LNCAP (cell line): ENCODE measurements at regions not wholly inside any gene's neighbourhood (a gene's known extent, or its start where the extent isn't known, plus 50 kb on each side); places are given as distances from the start of the nearest gene placed in this dataset.

Experiments
- TF ChIP-seq, protein P1 (sequence below): fragments of 450-650 bp; IDR thresholded peaks from 2 replicates; pipeline ENCODE4 v1.5.1; 2017; ENCODE audit warnings: mild to moderate bottlenecking

DNA sequence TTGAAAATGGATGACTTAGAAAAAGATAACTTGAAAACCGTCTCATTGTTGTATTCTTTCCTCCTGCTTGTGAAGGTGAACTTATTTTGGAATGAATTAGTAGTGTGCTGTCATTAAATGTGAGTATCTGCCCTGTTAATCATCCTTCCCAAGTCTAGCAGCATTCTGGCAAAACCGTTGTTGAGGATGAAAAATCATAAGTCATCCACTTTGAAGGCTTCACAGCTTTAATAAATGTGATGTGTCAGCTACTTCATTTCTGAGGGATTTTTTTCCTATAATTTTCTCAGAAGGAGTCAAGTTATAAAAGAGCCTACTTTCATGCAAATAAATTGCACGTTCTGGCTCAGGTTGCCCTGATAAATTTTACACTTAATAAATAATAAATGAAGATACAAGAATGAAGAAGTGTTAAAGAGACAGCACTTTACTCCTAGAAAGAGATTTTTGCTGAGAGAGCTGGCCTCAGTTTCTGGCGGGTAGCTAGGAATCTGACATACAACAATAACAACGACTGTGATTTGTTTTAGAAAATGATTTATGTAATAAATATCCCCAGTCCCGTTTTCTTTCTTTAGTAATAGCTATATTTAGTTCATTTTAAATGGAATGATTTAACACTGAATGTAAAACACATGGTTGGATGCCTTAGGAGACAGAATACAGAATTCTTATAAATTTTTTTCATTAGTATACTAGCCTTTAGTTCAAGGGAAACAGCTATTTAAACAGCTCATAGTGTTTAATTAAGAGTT is 516.5 kb upstream of the KLF6 start:
- TF ChIP-seq, protein P1, sequence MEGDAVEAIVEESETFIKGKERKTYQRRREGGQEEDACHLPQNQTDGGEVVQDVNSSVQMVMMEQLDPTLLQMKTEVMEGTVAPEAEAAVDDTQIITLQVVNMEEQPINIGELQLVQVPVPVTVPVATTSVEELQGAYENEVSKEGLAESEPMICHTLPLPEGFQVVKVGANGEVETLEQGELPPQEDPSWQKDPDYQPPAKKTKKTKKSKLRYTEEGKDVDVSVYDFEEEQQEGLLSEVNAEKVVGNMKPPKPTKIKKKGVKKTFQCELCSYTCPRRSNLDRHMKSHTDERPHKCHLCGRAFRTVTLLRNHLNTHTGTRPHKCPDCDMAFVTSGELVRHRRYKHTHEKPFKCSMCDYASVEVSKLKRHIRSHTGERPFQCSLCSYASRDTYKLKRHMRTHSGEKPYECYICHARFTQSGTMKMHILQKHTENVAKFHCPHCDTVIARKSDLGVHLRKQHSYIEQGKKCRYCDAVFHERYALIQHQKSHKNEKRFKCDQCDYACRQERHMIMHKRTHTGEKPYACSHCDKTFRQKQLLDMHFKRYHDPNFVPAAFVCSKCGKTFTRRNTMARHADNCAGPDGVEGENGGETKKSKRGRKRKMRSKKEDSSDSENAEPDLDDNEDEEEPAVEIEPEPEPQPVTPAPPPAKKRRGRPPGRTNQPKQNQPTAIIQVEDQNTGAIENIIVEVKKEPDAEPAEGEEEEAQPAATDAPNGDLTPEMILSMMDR, result no peak

DNA sequence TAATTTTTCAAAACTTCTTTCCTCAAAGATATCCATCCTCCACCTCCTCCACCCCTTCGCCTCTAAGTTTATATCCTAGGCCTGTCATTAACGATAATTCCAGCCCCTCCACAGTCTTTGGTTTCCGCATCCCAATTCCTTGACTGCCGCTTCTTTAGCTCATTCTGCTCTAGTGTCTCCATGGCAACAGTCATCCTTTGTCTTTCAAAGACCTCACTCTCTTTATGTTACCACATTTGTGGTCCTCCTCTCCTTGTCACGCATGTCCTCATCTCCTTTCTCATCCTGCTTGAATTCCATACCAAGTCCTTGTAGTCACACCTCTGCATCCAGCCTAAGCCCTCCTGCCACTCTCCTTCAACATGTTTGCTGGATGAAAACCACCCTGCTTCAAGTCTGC is 511.2 kb upstream of the KLF6 start:
- TF ChIP-seq, protein P1, result no peak

DNA sequence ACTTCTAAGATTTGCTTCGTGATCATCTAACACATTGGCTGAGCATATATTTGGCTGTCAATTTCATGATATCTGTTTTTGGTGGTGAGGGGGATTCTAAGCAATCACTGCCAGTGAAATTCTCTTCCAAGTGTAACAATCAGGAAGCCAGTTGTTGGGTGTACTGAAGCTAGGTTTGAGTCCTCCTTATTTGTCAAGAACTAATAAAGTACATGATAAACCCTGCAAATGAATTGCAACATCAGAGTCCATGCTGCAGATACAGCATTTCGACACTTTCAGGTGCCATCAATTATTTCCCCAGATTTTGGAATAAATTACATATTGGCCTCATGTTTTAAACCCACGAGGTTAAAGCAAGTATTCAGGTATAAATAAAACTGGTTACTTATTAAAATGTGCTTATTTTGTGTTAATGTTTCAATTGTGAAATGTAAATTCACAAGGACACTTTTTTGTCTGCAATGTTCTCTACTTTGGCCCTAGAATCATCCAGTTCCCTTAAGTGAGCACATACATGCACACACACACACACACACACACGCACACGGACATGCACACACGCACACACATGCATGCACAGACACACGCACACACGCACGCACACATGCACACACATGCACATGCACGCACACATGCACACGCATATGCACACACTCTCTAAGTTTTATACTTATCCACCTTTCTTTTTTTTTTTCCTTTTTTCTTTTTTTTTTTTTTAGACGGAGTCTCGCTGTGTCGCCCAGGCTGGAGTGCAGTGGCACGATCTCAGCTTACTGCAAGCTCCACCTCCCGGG is 510.2 kb upstream of the KLF6 start:
- TF ChIP-seq, protein P1, result no peak

DNA sequence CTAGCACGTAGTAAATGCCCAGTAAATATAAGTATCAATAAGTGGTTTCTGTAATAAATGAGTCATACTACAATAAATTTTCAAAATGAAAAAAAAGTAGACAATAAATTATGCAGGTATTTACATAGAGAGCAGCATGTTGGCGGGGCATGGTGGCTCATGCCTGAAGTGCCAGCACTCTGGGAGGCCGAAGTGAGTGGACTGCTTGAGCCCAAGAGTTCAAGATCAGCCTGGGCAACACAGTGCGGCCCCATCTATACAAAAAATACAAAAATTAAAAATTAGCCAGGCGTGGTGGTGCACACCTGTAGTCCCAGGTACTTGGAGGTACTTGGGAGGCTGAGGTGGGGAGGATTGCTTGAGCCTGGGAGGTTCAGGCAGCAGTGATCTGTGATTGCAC is 509.3 kb upstream of the KLF6 start:
- TF ChIP-seq, protein P1, result no peak

DNA sequence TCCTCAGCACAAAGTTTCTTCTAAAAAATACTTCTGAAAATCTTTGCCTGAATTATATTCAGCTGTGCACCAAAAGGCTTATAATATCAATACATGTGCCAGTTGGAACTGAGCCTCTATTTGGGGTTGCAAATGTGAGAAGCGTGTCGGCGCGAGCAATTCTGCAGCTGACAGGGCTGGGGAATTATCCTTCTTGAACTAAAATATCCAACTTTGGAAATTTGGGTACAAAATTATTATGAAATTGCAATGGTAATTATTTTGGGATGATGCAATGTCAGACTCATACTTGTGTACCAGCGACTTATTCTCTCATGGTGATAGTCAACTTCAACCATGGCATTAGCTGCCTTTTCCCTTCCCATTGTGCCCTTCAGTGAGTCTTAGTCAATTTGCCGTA is 507.0 kb upstream of the KLF6 start:
- TF ChIP-seq, protein P1, result no peak

DNA sequence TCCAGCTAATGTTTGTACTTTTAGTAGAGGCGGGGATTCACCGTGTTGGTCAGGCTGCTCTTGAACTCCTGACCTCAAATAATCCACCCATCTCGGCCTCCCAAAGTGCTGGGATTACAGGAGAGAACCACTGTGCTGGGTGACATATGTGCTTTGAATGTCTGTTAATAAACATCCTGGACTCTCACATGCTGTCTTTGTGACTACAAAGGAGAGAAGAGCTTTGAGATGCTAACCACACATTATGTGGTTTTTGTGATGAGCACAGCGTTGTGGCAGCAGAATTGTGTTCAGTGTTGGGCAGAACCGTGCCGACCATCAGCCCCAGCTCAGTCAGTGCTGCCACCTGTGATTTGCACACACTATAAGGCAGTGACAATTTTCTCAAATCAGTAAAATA is 500.1 kb upstream of the KLF6 start:
- TF ChIP-seq, protein P1, result no peak

DNA sequence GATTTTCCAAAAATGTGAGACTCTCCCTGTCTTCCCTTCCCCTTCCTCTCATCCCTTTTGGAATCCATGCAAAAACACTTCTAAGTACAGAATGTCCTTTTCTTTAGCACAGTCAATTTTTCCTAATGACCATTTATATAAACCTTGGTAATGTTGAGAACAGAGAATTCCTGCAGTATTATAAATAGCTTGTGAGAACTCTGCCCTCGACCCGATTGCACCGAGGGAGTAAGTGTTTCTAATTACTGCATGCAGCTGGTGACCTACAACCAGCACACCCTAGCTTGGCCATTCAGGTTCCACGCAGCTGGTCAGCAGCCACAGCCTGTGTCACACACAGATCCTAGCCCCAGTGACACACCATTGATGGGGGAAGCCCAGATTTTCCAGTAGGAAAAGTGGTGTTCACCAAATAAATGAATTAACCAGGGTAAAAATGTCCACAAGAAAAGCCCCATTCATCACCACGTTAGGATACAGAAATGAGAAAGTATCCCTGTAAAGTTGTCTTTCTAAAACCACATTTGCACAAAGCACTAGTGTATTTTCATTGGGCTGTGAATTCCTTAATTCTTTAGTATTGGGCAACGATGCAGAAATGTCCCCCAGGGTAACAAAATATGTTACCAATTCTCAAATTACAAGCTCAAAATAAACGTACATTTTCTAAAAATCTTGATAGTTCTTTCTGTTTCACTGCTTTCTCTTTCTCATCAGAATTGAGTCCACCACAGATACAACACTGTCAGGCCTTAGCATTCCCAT is 499.0 kb upstream of the KLF6 start:
- TF ChIP-seq, protein P1, result no peak
